Activated T-cell treated with anti-CD3 and anti-CD28 coated beads, Interleukin-2, amount 50 U/mL, for 48 hours (primary cell): ENCODE measurements at regions not wholly inside any gene's neighbourhood (a gene's known extent, or its start where the extent isn't known, plus 50 kb on each side); places are given as distances from the start of the nearest gene placed in this dataset.

Experiments
- DNase-seq, 2 experiments: peaks; one replicate each; pipeline ENCODE4 v3.0.0-alpha.2; 2020

GRCh38 chr9:13627071-13627470 lies 347.6 kb upstream of the MPDZ start:
- no peak for DNase-seq

GRCh38 chr9:13626601-13627000 lies 347.1 kb upstream of the MPDZ start:
- DNase-seq: no peak

DNA sequence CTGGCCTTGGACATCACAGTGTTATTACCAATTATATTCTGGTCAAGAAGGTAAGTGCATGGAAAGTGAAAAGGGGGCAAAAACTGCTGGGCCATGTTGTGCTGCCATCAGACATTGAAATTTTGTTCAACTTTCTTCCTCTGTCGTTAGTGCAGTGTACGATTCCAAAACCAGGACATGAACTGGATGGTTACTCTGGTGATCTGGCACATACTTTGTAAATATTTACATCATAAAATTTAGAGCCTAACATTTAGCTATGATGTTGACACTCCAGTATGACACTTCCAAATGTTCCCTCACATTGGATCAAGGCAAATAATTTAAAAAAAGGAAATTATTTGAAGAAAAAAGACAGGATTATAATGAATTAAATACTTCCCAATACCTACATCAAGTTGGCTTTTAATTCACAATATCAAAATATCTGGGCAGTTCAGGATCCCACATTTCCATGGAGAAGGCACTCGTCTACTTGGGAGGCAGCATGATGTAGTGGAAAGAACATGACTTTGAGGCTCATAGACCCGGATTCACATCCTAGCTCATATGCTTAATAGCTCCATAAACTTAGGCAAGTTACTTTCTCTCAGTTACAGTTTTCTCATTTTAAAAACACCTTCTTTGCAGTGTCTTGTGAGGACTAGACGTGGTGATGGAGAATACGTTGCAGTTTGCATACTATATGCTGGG lies 342.5 kb upstream of the MPDZ start:
- DNase-seq: no peak

- DNase-seq: no peak
Observed at GRCh38 chr9:13616491-13617035, 337.1 kb upstream of the MPDZ start.

GRCh38 chr9:13615660-13616490 lies 336.4 kb upstream of the MPDZ start:
- no peak for DNase-seq

GRCh38 chr9:13614060-13614459 lies 334.6 kb upstream of the MPDZ start:
- DNase-seq: no peak

- no peak for DNase-seq
Observed at GRCh38 chr9:13613296-13613695, 333.8 kb upstream of the MPDZ start.

- DNase-seq: no peak
Observed at GRCh38 chr9:13608451-13608850, 329.0 kb upstream of the MPDZ start.

- DNase-seq: no peak
Observed at GRCh38 chr9:13607481-13608441, 328.3 kb upstream of the MPDZ start.

DNA sequence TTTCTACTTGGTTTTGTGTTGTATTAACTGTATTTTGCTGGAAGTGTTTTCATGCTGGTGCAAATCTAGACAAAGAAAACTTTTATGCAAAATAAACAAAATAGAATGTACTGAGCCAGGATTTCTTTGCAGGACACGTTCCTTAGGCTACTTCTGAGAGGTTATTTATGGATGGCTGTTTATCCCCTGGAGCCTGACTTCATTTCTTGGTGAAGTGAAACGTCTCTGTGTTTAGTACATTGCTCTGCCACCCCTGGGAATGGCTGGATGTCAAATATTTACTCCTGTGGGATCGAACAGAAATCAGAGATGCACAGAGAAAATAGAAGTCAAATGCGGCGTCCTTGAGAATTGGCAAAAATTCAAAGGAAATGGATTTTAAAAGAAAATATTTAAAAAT lies 327.1 kb upstream of the MPDZ start:
- no peak for DNase-seq

GRCh38 chr9:13603921-13604320 lies 324.4 kb upstream of the MPDZ start:
- DNase-seq: no peak

GRCh38 chr9:13598738-13599137 lies 319.2 kb upstream of the MPDZ start:
- DNase-seq: no peak

DNA sequence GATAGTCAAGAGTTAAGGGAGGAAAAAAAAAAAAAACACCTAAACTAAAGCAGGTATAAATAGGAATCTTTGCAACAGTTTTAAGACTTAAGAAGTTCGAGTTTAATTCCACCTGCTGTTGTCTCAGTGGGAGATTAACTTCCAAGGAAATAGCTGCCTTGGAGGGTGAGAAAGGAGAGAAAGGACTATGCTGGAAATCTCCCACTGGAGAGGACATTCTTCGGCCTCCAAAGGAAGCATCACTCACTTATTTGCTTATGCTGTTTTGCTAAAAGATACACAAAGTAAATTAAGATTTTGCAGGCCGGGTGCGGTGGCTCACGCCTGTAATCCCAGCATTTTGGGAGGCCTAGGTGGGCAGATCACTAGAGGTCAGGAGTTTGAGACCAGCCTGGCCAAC lies 317.9 kb upstream of the MPDZ start:
- no peak for DNase-seq

DNA sequence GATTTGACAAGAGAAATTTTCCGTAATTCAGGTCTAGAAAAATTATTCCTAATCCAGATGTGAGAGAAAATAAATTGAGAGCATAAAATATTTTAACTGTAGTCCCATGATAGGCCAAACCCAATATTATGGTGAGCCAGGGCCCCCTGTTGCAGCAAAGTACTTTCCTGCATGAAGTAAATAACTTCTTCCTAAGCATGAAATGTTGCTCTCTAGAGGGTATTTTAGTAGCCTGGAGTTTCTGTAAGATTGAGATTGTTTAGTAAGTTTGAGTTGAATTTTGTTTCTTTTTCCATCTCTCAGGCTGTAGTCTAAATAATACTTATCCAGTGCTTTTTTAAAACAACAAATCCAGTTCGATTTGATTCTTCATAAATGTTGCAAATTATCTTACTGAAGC lies 317.5 kb upstream of the MPDZ start:
- no peak for DNase-seq

DNA sequence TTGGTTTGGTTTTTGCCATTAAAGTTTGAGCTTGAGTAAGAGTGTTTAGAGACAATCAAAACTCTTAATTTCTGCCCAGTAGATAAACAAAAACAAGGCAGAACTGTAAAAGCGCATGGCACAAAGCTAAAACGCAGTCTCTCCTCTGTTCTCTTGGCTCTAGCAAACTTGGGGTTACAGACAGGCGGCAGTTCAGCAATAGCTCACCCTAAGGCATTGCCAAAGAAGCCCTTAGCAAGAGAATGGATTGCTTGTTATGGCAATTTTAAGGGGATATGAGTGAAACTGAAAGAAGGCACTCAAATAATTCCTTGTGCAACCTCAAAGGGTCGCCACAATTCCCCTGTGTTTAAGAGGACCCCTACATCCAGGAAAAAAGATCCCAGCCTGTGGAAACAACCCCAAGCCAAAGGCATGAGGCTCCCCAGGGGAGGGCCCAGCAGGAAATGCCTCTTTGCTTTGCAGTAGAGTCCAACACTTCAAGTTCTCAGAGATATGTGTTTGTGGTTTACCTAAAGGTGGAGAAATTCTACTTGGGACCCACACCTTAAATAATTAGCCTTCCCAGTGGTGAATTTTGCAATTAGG lies 317.0 kb upstream of the MPDZ start:
- DNase-seq: no peak

- DNase-seq: no peak
Observed at GRCh38 chr9:13590996-13591395, 311.5 kb upstream of the MPDZ start.

DNA sequence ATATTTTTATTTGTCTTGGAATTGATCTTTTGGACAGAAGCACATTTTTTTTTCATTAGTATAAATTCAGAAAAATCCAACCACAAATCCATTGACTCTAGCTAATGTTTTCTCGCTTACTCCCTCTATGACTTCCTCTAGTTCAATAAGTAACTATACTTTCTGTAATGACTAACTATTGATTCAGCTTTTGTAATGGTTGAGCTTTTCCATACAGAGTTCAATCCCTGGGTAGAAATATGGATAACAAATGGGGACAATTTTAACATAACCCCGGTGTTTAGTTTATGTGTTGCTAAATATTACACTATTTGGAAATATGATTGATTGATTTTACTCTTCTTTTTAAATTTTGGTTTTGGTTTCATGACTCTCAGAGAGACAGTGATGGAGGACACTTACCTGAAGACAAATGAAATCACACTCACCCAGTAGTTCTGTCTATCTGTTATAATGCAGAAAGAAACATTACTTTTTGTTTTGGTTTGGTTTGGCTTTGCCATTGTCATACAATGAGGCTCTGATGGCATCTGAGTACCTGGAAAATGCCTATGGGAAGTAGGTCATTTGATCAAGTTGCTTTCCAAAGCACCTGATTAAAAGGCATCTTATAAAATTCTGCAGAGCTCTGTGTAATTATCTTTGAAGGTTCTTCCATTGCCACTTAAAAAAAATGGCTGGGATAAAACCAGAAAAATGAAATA lies 309.7 kb upstream of the MPDZ start:
- no peak for DNase-seq

DNA sequence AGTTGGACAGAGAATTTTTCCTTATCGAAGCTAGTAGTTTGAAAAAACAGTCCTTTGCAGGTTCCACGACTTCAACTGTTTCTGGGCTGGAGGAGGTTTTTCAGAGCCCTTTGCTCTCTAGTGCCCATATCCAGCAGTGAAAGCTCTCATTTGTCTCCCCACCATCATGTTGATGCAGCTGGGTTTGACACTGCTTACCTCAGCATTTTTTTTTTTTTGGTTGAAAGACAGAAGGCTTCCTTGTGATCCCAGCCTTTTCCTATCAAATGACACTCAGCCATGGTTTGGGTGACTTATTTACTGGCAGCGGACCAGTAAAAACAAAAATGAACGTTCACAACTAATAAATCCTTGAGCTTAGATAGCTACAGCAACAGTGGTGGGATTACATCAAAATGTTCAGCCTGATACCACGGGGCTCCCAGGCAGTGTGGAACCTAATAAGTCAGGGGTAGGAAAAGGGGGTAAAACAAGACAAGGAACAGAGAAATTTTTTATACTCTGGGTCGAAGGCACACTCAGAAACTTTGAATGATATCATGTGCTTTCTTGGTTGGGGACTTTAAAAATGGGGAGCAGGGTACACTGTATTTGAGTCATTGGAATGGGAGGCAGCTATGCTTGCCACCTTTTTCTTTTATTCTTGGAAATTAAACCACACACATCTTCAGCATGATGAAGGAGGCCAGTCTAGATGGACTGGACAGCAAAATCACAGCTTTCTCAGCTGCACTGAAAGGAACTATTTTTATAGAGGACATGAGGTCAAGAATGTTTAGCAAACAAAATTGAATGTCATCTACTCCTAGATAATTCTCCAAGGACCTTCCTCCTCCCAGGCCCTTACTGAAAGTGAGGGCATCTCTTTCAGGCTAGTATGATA lies 308.9 kb upstream of the MPDZ start:
- no peak for DNase-seq

DNA sequence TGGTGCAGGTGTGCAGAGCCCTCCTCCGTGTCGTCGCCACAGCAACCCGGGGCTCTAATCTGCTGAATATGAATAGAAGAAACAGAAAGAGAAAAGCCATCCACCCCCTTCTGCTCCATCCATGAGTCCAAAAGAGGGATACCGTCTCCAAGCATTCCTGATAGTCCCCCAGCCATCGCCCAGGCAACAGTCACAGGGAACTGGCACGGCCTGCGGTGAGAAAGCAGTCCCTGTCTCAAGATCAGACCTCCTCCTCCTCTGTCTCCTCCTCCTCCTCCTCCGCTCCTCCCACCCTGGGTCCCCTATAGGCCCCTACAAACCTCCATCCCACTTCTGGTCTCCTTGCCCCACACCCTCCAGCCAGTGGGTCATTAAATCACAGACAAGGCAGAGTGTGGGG lies 308.1 kb upstream of the MPDZ start:
- DNase-seq: no peak

DNA sequence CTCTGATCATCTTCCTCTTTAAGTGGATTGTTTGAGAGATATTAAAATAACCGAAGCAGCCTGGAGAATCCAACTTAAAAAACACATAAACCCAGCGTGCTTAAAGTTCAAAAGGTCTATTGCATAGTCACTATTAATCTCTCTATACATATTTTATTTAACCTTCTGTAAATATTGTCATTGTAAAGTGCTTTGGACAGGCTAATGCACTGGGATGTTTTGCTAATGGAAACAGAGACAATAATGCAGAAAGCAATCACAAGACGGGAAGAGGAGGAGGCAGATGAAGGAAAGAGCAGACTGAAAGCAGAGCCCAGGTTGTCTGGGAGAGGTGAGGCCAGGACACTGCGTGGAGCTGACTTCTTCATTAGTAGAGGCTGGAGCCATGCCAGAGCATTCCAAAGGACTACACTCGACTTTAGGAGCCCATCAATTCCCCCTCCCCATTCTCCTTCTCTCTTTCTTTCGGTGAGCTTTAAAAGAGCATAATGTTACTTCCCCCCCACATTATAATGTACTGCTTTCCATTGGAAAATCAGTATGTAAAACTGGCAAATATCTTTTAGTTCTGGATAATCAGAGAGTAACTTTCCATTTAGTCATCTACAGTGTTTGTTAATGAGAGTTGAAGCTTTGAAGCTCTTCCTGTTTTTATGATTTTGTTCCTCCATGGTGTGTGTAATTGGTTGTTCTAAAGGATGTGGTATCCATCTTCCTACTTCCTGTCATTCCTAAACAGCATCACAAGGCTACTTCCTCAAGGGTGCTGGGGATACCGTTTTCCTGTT lies 307.3 kb upstream of the MPDZ start:
- no peak for DNase-seq
